ENCODE measurements at regions not wholly inside any gene's neighbourhood (a gene's known extent, or its start where the extent isn't known, plus 50 kb on each side); places are given as distances from the start of the nearest gene placed in this dataset.

DNA sequence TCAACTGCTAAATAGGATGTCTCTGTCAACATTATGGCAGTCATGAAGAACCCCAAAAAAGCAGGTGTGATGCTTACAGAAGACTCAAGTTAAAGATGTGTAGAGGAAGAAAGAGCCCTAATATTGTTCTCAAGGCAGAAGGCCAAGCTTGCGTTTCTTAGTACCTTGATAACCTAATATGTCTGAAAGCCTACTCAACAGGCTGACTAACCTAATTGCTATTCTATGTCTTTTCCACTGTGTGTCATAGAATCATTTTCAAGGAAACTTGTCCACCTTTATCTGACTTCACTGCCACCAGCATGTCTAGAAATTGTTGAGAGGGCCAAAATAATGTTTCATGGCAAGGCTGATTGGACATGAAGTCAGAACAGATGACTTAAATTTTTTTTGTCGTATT is 373.2 kb downstream of the BTG1 start:
- Mint-ChIP-seq H3K36me3 (ENCODE audit: low read depth) (no peaks in the 10 kb centered on the region), H3K9me3 (ENCODE audit: low read depth) (no peaks in the 10 kb centered on the region), H3K27ac (ENCODE audit: unreplicated experiment) (no peak overlapping the region), H3K27me3 (ENCODE audit: low read depth) (no peaks in the 10 kb centered on the region), H3K4me1 (ENCODE audit: low read depth) (peaks cover 9% of the 10 kb centered on the region), H3K4me3 (ENCODE audit: unreplicated experiment) (no peak overlapping the region)
- TF ChIP-seq, protein P1, sequence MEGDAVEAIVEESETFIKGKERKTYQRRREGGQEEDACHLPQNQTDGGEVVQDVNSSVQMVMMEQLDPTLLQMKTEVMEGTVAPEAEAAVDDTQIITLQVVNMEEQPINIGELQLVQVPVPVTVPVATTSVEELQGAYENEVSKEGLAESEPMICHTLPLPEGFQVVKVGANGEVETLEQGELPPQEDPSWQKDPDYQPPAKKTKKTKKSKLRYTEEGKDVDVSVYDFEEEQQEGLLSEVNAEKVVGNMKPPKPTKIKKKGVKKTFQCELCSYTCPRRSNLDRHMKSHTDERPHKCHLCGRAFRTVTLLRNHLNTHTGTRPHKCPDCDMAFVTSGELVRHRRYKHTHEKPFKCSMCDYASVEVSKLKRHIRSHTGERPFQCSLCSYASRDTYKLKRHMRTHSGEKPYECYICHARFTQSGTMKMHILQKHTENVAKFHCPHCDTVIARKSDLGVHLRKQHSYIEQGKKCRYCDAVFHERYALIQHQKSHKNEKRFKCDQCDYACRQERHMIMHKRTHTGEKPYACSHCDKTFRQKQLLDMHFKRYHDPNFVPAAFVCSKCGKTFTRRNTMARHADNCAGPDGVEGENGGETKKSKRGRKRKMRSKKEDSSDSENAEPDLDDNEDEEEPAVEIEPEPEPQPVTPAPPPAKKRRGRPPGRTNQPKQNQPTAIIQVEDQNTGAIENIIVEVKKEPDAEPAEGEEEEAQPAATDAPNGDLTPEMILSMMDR (IDR thresholded peaks at IDR 0.05): no peak
- DNase-seq (ENCODE audit: low spot score): no peak

DNA sequence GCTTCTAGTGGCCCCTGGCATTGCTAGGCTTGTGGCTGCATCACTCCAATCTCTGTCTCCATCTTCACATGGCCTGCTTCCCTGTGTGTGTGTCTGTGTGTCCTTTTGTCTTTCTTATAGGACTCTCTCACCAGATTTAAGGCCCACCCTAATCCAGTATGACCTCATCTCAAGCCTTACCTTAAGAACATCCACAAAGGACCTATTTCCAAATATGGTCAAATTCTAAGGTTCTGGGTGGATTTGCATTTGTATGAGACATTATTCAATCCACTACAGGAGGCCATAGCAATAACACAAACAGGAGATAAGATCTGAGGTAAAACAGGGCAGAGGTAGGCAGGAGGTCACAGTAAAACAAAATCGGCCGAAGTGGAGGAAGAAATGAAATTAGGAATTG is 375.9 kb downstream of the BTG1 start:
- no peak for DNase-seq (ENCODE audit: low spot score)
- H3K27ac Mint-ChIP-seq (ENCODE audit: unreplicated experiment): no peak overlapping the region
- H3K36me3 Mint-ChIP-seq (ENCODE audit: low read depth): no peaks in the 10 kb centered on the region
- peaks cover 11% of the 10 kb centered on the region for H3K4me1 Mint-ChIP-seq (ENCODE audit: low read depth)
- TF ChIP-seq, protein P1 (IDR thresholded peaks at IDR 0.05): no peak
- no peaks in the 10 kb centered on the region for H3K27me3 Mint-ChIP-seq (ENCODE audit: low read depth)
- no peaks in the 10 kb centered on the region for H3K9me3 Mint-ChIP-seq (ENCODE audit: low read depth)
- no peak overlapping the region for H3K4me3 Mint-ChIP-seq (ENCODE audit: unreplicated experiment)

- Mint-ChIP-seq H3K4me1 (ENCODE audit: low read depth) (peaks cover 7% of the 10 kb centered on the region), H3K27ac (ENCODE audit: unreplicated experiment) (no peak overlapping the region)
- TF ChIP-seq, protein P1 (IDR thresholded peaks at IDR 0.05): no peak
These were observed 378.4 kb downstream of the BTG1 start for GRCh38 chr12:91767237-91767636.

GRCh38 chr12:91766454-91766853 is 379.2 kb downstream of the BTG1 start:
- no peak for DNase-seq (ENCODE audit: low spot score)
- Mint-ChIP-seq H3K9me3 (ENCODE audit: low read depth) (peaks cover 1% of the 10 kb centered on the region), H3K27ac (ENCODE audit: unreplicated experiment) (no peak overlapping the region), H3K4me3 (ENCODE audit: unreplicated experiment) (no peak overlapping the region), H3K27me3 (ENCODE audit: low read depth) (no peaks in the 10 kb centered on the region), H3K4me1 (ENCODE audit: low read depth) (peaks cover 7% of the 10 kb centered on the region), H3K36me3 (ENCODE audit: low read depth) (peaks cover under 1% of the 10 kb centered on the region)
- TF ChIP-seq, protein P1 (IDR thresholded peaks at IDR 0.05): no peak

More at GRCh38 chr12:91767237-91767636, 378.4 kb downstream of the BTG1 start:
- no peaks in the 10 kb centered on the region for H3K27me3 Mint-ChIP-seq (ENCODE audit: low read depth)
- H3K4me3 Mint-ChIP-seq (ENCODE audit: unreplicated experiment): no peak overlapping the region
- no peak for DNase-seq (ENCODE audit: low spot score)
- H3K9me3 Mint-ChIP-seq (ENCODE audit: low read depth): no peaks in the 10 kb centered on the region
- H3K36me3 Mint-ChIP-seq (ENCODE audit: low read depth): no peaks in the 10 kb centered on the region

DNA sequence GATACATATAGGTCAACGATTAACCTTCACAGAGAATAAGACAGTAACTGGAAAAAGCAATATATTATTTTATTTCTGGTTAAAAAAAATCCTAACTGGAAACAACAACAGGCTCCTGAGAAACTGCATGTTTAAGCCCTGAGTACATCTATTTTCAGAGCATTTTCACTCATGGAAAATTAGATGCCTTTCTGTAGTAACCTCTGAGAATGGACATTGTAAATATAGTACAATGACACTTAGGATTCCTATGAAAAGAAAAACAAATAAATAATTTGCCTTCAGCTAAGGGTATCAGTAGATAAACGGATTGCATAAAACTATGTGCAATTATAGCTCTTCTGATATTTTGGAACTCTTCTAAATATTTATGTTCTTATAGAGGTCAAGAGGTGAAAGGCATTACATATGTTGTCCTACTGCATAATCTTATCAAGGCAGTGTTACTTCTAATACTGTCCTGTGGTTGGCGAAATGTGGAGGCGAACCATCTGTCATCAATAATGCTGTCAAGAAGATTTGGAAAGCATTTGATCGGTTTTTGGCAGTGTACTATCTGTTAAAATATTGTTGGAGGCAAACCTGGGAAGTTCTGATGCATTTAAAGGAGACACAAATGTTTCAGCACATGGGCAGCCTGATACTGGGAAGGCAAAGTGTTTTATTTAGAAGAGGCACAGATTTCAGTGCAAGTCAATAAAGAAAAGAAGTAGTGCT is 381.8 kb downstream of the BTG1 start:
- no peak overlapping the region for H3K4me3 Mint-ChIP-seq (ENCODE audit: unreplicated experiment)
- TF ChIP-seq, protein P1 (IDR thresholded peaks at IDR 0.05): no peak
- H3K36me3 Mint-ChIP-seq (ENCODE audit: low read depth): peaks cover 3% of the 10 kb centered on the region
- no peak for DNase-seq (ENCODE audit: low spot score)
- peaks cover 20% of the 10 kb centered on the region for H3K9me3 Mint-ChIP-seq (ENCODE audit: low read depth)
- H3K27ac Mint-ChIP-seq (ENCODE audit: unreplicated experiment): no peak overlapping the region
- no peaks in the 10 kb centered on the region for H3K27me3 Mint-ChIP-seq (ENCODE audit: low read depth)
- peaks cover 7% of the 10 kb centered on the region for H3K4me1 Mint-ChIP-seq (ENCODE audit: low read depth)
